Suprapubic skin (tissue), 4 donors: ENCODE measurements at regions not wholly inside any gene's neighbourhood (a gene's known extent, or its start where the extent isn't known, plus 50 kb on each side); places are given as distances from the start of the nearest gene placed in this dataset.

ENCODE experiments used
- CTCF ChIP-seq, 2 donors: fragments of 200-600 bp in 1 of 2; fragments of 450-650 bp in 1 of 2; sonication (generic) in 1 of 2; IDR thresholded peaks; one replicate each; pipeline ENCODE4 v1.5.1; 2016 to 2019; ENCODE audit warnings: antibody characterized with exemption in 2 of 2, mild to moderate bottlenecking in 1 of 2, moderate library complexity in 1 of 2
- EP300 ChIP-seq: sonication (generic); formaldehyde crosslinking; IDR thresholded peaks from one replicate; pipeline ENCODE4 v1.6.1; 2017; ENCODE audit warnings: antibody characterized with exemption
- POLR2AphosphoS5 ChIP-seq, 3 donors: sonication (generic); formaldehyde crosslinking; IDR thresholded peaks; one replicate each; pipeline ENCODE4 v1.6.1; 2017; ENCODE audit warnings: antibody characterized with exemption in 3 of 3

- TF ChIP-seq CTCF (IDR thresholded peaks at IDR 0.05): no peak
- no peak for TF ChIP-seq POLR2AphosphoS5 (IDR thresholded peaks at IDR 0.05)
- no peak for TF ChIP-seq EP300
Observed at GRCh38 chr3:105235221-105235620, 131.5 kb upstream of the ALCAM start.
